MM.1S (cell line): ENCODE measurements at regions not wholly inside any gene's neighbourhood (a gene's known extent, or its start where the extent isn't known, plus 50 kb on each side); places are given as distances from the start of the nearest gene placed in this dataset.

ENCODE experiments used
- DNase-seq: peaks from one replicate; pipeline ENCODE4 v3.0.0-alpha.2; 2015
- H2AFZ ChIP-seq: fragments of 300-600 bp; sonication (generic); 2 replicates; pipeline ENCODE4 v1.6.0; 2016; ENCODE audit warnings: antibody characterized with exemption, low read length
- H3F3A ChIP-seq: fragments of 300-600 bp; sonication (generic); 2 replicates; pipeline ENCODE4 v1.6.1; 2016; ENCODE audit warnings: mild to moderate bottlenecking, antibody characterized with exemption, low read length, moderate library complexity, mixed read lengths; ENCODE audit not compliant: insufficient read depth
- H3K27ac ChIP-seq: fragments of 300-600 bp; sonication (generic); 2 replicates; pipeline ENCODE4 v1.5.1; 2016; ENCODE audit warnings: mild to moderate bottlenecking, low read length
- H3K27me3 ChIP-seq: fragments of 300-600 bp; sonication (generic); replicated peaks from 2 replicates; pipeline ENCODE4 v1.6.0; 2016; ENCODE audit warnings: low read length; ENCODE audit not compliant: insufficient read depth
- H3K36me3 ChIP-seq: fragments of 300-600 bp; sonication (generic); replicated peaks from 2 replicates; pipeline ENCODE4 v1.6.1; 2016; ENCODE audit warnings: mild to moderate bottlenecking, low read length, mixed read lengths; ENCODE audit not compliant: insufficient read depth
- H3K4me1 ChIP-seq: fragments of 300-600 bp; sonication (generic); 2 replicates; pipeline ENCODE4 v1.6.1; 2016; ENCODE audit warnings: low read length, mixed read lengths
- H3K4me2 ChIP-seq: fragments of 300-600 bp; sonication (generic); 2 replicates; pipeline ENCODE4 v1.6.0; 2016; ENCODE audit warnings: low read depth, low read length
- H3K4me3 ChIP-seq: fragments of 300-600 bp; sonication (generic); 2 replicates; pipeline ENCODE4 v1.5.1; 2016; ENCODE audit warnings: low read length, mixed read lengths
- H3K79me2 ChIP-seq: fragments of 300-600 bp; sonication (generic); 2 replicates; pipeline ENCODE4 v1.6.1; 2016; ENCODE audit warnings: mixed run types, low read length, mixed read lengths
- H3K9ac ChIP-seq: fragments of 300-600 bp; sonication (generic); 2 replicates; pipeline ENCODE4 v1.6.1; 2016; ENCODE audit warnings: low read length, mixed read lengths
- H3K9me2 ChIP-seq: fragments of 300-600 bp; sonication (generic); replicated peaks from 2 replicates; pipeline ENCODE4 v1.6.1; 2016; ENCODE audit warnings: mild to moderate bottlenecking, low read length, mixed read lengths; ENCODE audit not compliant: insufficient read depth
- H3K9me3 ChIP-seq: fragments of 300-600 bp; sonication (generic); replicated peaks from 2 replicates; pipeline ENCODE4 v1.6.1; 2016; ENCODE audit warnings: mild to moderate bottlenecking, low read length, mixed read lengths; ENCODE audit not compliant: insufficient read depth
- H4K20me1 ChIP-seq: fragments of 300-600 bp; sonication (generic); 2 replicates; pipeline ENCODE4 v1.6.1; 2016; ENCODE audit warnings: mild to moderate bottlenecking, low read length, moderate library complexity, mixed read lengths; ENCODE audit not compliant: insufficient read depth
- CTCF ChIP-seq: fragments of 300-600 bp; sonication (generic); IDR thresholded peaks from 2 replicates; pipeline ENCODE4 v1.5.1; 2016; ENCODE audit warnings: antibody characterized with exemption, low read length, mixed read lengths
- EZH2 ChIP-seq: fragments of 300-600 bp; sonication (generic); optimal IDR thresholded peaks from 2 replicates; pipeline ENCODE3; 2017; ENCODE audit warnings: low read depth, mild to moderate bottlenecking, antibody characterized with exemption, low read length, mixed read lengths
- EZH2phosphoT487 ChIP-seq: fragments of 300-600 bp; sonication (generic); IDR thresholded peaks from 2 replicates; pipeline ENCODE4 v1.6.1; 2018; ENCODE audit warnings: antibody characterized with exemption, low read length

- no peak overlapping the region for H2AFZ ChIP-seq
- H3K27ac ChIP-seq: no peak overlapping the region
- no peak for DNase-seq
- TF ChIP-seq EZH2phosphoT487: no peak
- TF ChIP-seq EZH2: no peak
- no peak for TF ChIP-seq CTCF
- H3K4me1 ChIP-seq: no peaks in the 10 kb centered on the region
- no peaks in the 10 kb centered on the region for H3K9me2 ChIP-seq
- no peaks in the 10 kb centered on the region for H4K20me1 ChIP-seq
- no peak overlapping the region for H3K4me2 ChIP-seq
- H3K36me3 ChIP-seq: no peaks in the 10 kb centered on the region
- H3K9ac ChIP-seq: no peak overlapping the region
- H3K27me3 ChIP-seq: no peaks in the 10 kb centered on the region
- H3K9me3 ChIP-seq: no peaks in the 10 kb centered on the region
- no peak overlapping the region for H3K4me3 ChIP-seq
- H3K79me2 ChIP-seq: no peaks in the 10 kb centered on the region
- H3F3A ChIP-seq: no peaks in the 10 kb centered on the region
These were observed 804.5 kb upstream of the MIR17HG start for GRCh38 chr13:90542959-90543505.

- Histone ChIP-seq H2AFZ (no peak overlapping the region), H3K9me3 (no peaks in the 10 kb centered on the region), H3K79me2 (no peaks in the 10 kb centered on the region), H3K27ac (no peak overlapping the region), H3K36me3 (no peaks in the 10 kb centered on the region), H3K9ac (no peak overlapping the region), H3K4me3 (no peak overlapping the region), H4K20me1 (no peaks in the 10 kb centered on the region), H3K4me1 (no peaks in the 10 kb centered on the region), H3K4me2 (no peak overlapping the region), H3F3A (no peaks in the 10 kb centered on the region), H3K9me2 (no peaks in the 10 kb centered on the region), H3K27me3 (no peaks in the 10 kb centered on the region)
- DNase-seq: no peak
- TF ChIP-seq CTCF: no peak
- no peak for TF ChIP-seq EZH2
- TF ChIP-seq EZH2phosphoT487: no peak
These were observed 802.2 kb upstream of the MIR17HG start for GRCh38 chr13:90545070-90545840.

GRCh38 chr13:90547272-90547790 is 800.2 kb upstream of the MIR17HG start:
- TF ChIP-seq EZH2 (no peak), EZH2phosphoT487 (no peak)
- no peak overlapping the region for H3K4me3 ChIP-seq
- H3K9me3 ChIP-seq: no peaks in the 10 kb centered on the region
- no peak for DNase-seq
- no peaks in the 10 kb centered on the region for H3K79me2 ChIP-seq
- H3K9me2 ChIP-seq: no peaks in the 10 kb centered on the region
- no peaks in the 10 kb centered on the region for H3F3A ChIP-seq
- no peaks in the 10 kb centered on the region for H3K36me3 ChIP-seq
- no peaks in the 10 kb centered on the region for H3K4me1 ChIP-seq
- no peak overlapping the region for H3K4me2 ChIP-seq
- H4K20me1 ChIP-seq: no peaks in the 10 kb centered on the region
- H3K27ac ChIP-seq: no peak overlapping the region
- no peaks in the 10 kb centered on the region for H3K27me3 ChIP-seq
- H3K9ac ChIP-seq: no peak overlapping the region
- H2AFZ ChIP-seq: no peak overlapping the region

GRCh38 chr13:90551253-90551652 is 796.2 kb upstream of the MIR17HG start:
- no peak for DNase-seq
- H3K79me2 ChIP-seq: no peaks in the 10 kb centered on the region
- no peak for TF ChIP-seq EZH2
- TF ChIP-seq EZH2phosphoT487: no peak
- TF ChIP-seq CTCF: no peak
- no peaks in the 10 kb centered on the region for H4K20me1 ChIP-seq
- H3K27me3 ChIP-seq: no peaks in the 10 kb centered on the region
- H3K9me3 ChIP-seq: no peaks in the 10 kb centered on the region
- H3K4me3 ChIP-seq: no peak overlapping the region
- H3K4me2 ChIP-seq: no peak overlapping the region
- H2AFZ ChIP-seq: no peak overlapping the region
- no peaks in the 10 kb centered on the region for H3K36me3 ChIP-seq
- no peak overlapping the region for H3K9ac ChIP-seq
- no peaks in the 10 kb centered on the region for H3K9me2 ChIP-seq
- H3K27ac ChIP-seq: no peak overlapping the region
- H3F3A ChIP-seq: no peaks in the 10 kb centered on the region
- no peaks in the 10 kb centered on the region for H3K4me1 ChIP-seq
